Aorta (tissue), 5 donors: ENCODE measurements at regions not wholly inside any gene's neighbourhood (a gene's known extent, or its start where the extent isn't known, plus 50 kb on each side); places are given as distances from the start of the nearest gene placed in this dataset.

ENCODE experiments used
- ATAC-seq: fragments of 200-7000 bp; cut with Tn5 transposase; one replicate; pipeline ENCODE4 v1.9.1; 2022; ENCODE audit warnings: moderate library complexity; ENCODE audit not compliant: low FRiP score
- DNase-seq, 2 donors: peaks; one replicate each; pipeline ENCODE4 v3.0.0-alpha.2; 2020
- H3K27ac ChIP-seq, 2 donors: one replicate each; pipeline ENCODE4 v1.5.1; 2013; ENCODE audit warnings: low read length in 2 of 2, mild to moderate bottlenecking in 2 of 2, moderate library complexity in 2 of 2, control low read depth in 1 of 2, inconsistent platforms in 1 of 2, low read depth in 1 of 2
- H3K27me3 ChIP-seq, 2 donors: one replicate each; pipeline ENCODE4 v1.6.1; 2013; ENCODE audit warnings: control low read depth in 1 of 2, low read length in 1 of 2, mild to moderate bottlenecking in 1 of 2, moderate library complexity in 1 of 2; ENCODE audit not compliant: insufficient read depth in 2 of 2, control insufficient read depth in 1 of 2
- H3K36me3 ChIP-seq, 2 donors: one replicate each; pipeline ENCODE4 v1.6.1; 2013; ENCODE audit warnings: control low read depth in 1 of 2, low read length in 1 of 2, mild to moderate bottlenecking in 1 of 2; ENCODE audit not compliant: insufficient read depth in 2 of 2, control insufficient read depth in 1 of 2
- H3K4me1 ChIP-seq, 2 donors: one replicate each; pipeline ENCODE4 v1.6.1; 2013; ENCODE audit warnings: low read length in 2 of 2, control low read depth in 1 of 2, mild to moderate bottlenecking in 1 of 2, moderate library complexity in 1 of 2; ENCODE audit not compliant: insufficient read depth in 2 of 2, control insufficient read depth in 1 of 2
- H3K4me3 ChIP-seq, 2 donors: one replicate each; pipeline ENCODE4 v1.5.1; 2013; ENCODE audit warnings: low read length in 2 of 2, control low read depth in 1 of 2, mild to moderate bottlenecking in 1 of 2
- H3K9me3 ChIP-seq: one replicate; pipeline ENCODE4 v1.6.1; 2013; ENCODE audit warnings: mild to moderate bottlenecking, low read length; ENCODE audit not compliant: control insufficient read depth
- WGBS, 2 donors: extraction: QIAGEN DNeasy Blood & Tissue Kit; methylation state at CpG; one replicate each; pipeline ENCODE4 v1.1.7; 2013; 5-methylcytosine and 5-hydroxymethylcytosine counted together
- intact Hi-C, 2 donors: fragments of 100-400 bp; cut with DNase I; formaldehyde crosslinking; loops; one replicate each; pipeline versions ENCODE4 v1.14.2 to v1.15.0; 2022
- donor health status: healthy with polysubstance abuse.
- donor health status: Bipolar disorder and iron deficiency.
- donor health status: DM: no; HTN: no; CAD: no.
- donor health status: DM: no; HTN: no; CAD: no.
- donor health status: DM: yes; HTN: yes; CAD: no.

- Histone ChIP-seq H3K4me3 (no peak overlapping the region), H3K27me3 (no peaks in the 10 kb centered on the region), H3K4me1 (no peaks in the 10 kb centered on the region), H3K36me3 (no peaks in the 10 kb centered on the region), H3K9me3 (peaks cover 2% of the 10 kb centered on the region), H3K27ac (no peak overlapping the region)
- 48 to 52% methylated on average over 1 of the region's 1 CpG for WGBS, 2 donors
- DNase-seq (no peak), ATAC-seq (no peak)
- intact Hi-C loops, result no loop called here
Observed at GRCh38 chr11:104620991-104621390, 277.3 kb downstream of the CASP12 start.

- DNase-seq (no peak), ATAC-seq (no peak)
- no peak overlapping the region for H3K4me3 ChIP-seq
- H3K9me3 ChIP-seq, result peaks cover 2% of the 10 kb centered on the region
- no peak overlapping the region for H3K27ac ChIP-seq
- no peaks in the 10 kb centered on the region for H3K4me1 ChIP-seq
- no peaks in the 10 kb centered on the region for H3K36me3 ChIP-seq
- H3K27me3 ChIP-seq, result no peaks in the 10 kb centered on the region
- WGBS, 2 donors, result 54 to 56% methylated on average over 3 of the region's 3 CpGs
- intact Hi-C loops, result no loop called here
Observed at GRCh38 chr11:104619751-104620150, 278.5 kb downstream of the CASP12 start.

GRCh38 chr11:104618954-104619353 lies 279.3 kb downstream of the CASP12 start:
- Histone ChIP-seq H3K9me3 (peaks cover 2% of the 10 kb centered on the region), H3K27me3 (no peaks in the 10 kb centered on the region), H3K4me1 (no peaks in the 10 kb centered on the region), H3K36me3 (no peaks in the 10 kb centered on the region), H3K27ac (no peak overlapping the region), H3K4me3 (no peak overlapping the region)
- no peak for ATAC-seq
- DNase-seq, result no peak
- WGBS, 2 donors, result 73 to 77% methylated on average over 4 of the region's 4 CpGs
- intact Hi-C loops, result no loop called here

GRCh38 chr11:104614961-104615360 lies 283.3 kb downstream of the CASP12 start:
- Histone ChIP-seq H3K4me3 (no peak overlapping the region), H3K36me3 (no peaks in the 10 kb centered on the region), H3K9me3 (peaks cover 2% of the 10 kb centered on the region), H3K4me1 (peaks cover 2 to 3% of the 10 kb centered on the region in 2 donors), H3K27me3 (no peaks in the 10 kb centered on the region), H3K27ac (no peak overlapping the region)
- DNase-seq (no peak), ATAC-seq (no peak)
- intact Hi-C loops, result no loop called here
- WGBS, 2 donors, result 24 to 33% methylated on average over 1 of the region's 1 CpG

- WGBS, 2 donors, result 93% methylated on average over 1 of the region's 1 CpG
- intact Hi-C loops, result no loop called here
- ATAC-seq (no peak), DNase-seq (no peak)
- Histone ChIP-seq H3K27me3 (no peaks in the 10 kb centered on the region), H3K4me3 (no peak overlapping the region), H3K27ac (no peak overlapping the region), H3K36me3 (no peaks in the 10 kb centered on the region), H3K4me1 (peaks cover 3 to 5% of the 10 kb centered on the region in 2 donors), H3K9me3 (peaks cover 2% of the 10 kb centered on the region)
Observed at GRCh38 chr11:104614117-104614680, 284.1 kb downstream of the CASP12 start.

- ATAC-seq, result no peak
- intact Hi-C loops, result no loop called here
- H3K27me3 ChIP-seq, result no peaks in the 10 kb centered on the region
- H3K4me3 ChIP-seq, result no peak overlapping the region
- H3K27ac ChIP-seq, result no peak overlapping the region
- H3K36me3 ChIP-seq, result no peaks in the 10 kb centered on the region
- peaks cover 3 to 5% of the 10 kb centered on the region in 2 donors for H3K4me1 ChIP-seq
- WGBS, 2 donors, result 89 to 92% methylated on average over 3 of the region's 3 CpGs
- DNase-seq, result no peak
- no peaks in the 10 kb centered on the region for H3K9me3 ChIP-seq
Observed at GRCh38 chr11:104610635-104611034, 287.6 kb downstream of the CASP12 start.

- H3K4me1 ChIP-seq, result peaks cover 3 to 5% of the 10 kb centered on the region in 2 donors
- ATAC-seq (peak; percentile 79), DNase-seq (no peak)
- intact Hi-C loops, result no loop called here
- H3K9me3 ChIP-seq, result no peaks in the 10 kb centered on the region
- H3K27ac ChIP-seq, result no peak overlapping the region
- 19 to 24% methylated on average over 2 of the region's 2 CpGs for WGBS, 2 donors
- no peaks in the 10 kb centered on the region for H3K36me3 ChIP-seq
- H3K4me3 ChIP-seq, result no peak overlapping the region
- no peaks in the 10 kb centered on the region for H3K27me3 ChIP-seq
Observed at GRCh38 chr11:104609311-104610085, 288.8 kb downstream of the CASP12 start.

GRCh38 chr11:104602643-104603042 lies 295.6 kb downstream of the CASP12 start:
- Histone ChIP-seq H3K27me3 (no peaks in the 10 kb centered on the region), H3K4me3 (no peak overlapping the region), H3K27ac (no peak overlapping the region), H3K36me3 (no peaks in the 10 kb centered on the region), H3K9me3 (no peaks in the 10 kb centered on the region), H3K4me1 (no peaks in the 10 kb centered on the region)
- intact Hi-C loops, result no loop called here
- ATAC-seq (no peak), DNase-seq (no peak)
- 88 to 89% methylated on average over 4 of the region's 4 CpGs for WGBS, 2 donors
